HCT116 (cell line): ENCODE measurements at regions not wholly inside any gene's neighbourhood (a gene's known extent, or its start where the extent isn't known, plus 50 kb on each side); places are given as distances from the start of the nearest gene placed in this dataset.

Experiments used
- ATAC-seq: fragments of 200-7000 bp; cut with Tn5 transposase; 2 replicates; pipeline ENCODE4 v1.9.1; 2020; ENCODE audit warnings: mild to moderate bottlenecking, moderate library complexity
- BruUV-seq: library from RNA; stranded (reverse); fragments of 400-500 nt; replicated peaks from 2 replicates; lab custom pipeline; 2021; lab: Mats Ljungman, UMichigan
- CTCF ChIA-PET: fragments of 300-600 bp; sonication (Branson Sonifier 250); formaldehyde crosslinking; loops from one replicate; lab custom pipeline; 2021; ENCODE audit warnings: antibody characterized with exemption; lab: Charles Lee
- POLR2A ChIA-PET: fragments of 300-600, 350-600 bp; sonication (Branson Sonifier 250); formaldehyde crosslinking; loops from one replicate; lab custom pipeline; 2021; ENCODE audit warnings: antibody characterized with exemption; lab: Charles Lee
- RAD21 ChIA-PET, 2 experiments: fragments of 300-600 bp; sonication (Branson Sonifier 250); formaldehyde crosslinking; loops; one replicate each; lab custom pipeline; 2023; ENCODE audit warnings: low total read pairs in 2 of 2; ENCODE audit not compliant: uncharacterized antibody in 2 of 2, unreplicated experiment in 2 of 2, low non-redundant PET in 1 of 2; lab: Charles Lee
- DNase-seq: peaks from one replicate; pipeline ENCODE4 v3.0.0-alpha.2; 2010; ENCODE audit warnings: low read depth, low spot score
- H2AFZ ChIP-seq: fragments of 200-600 bp; shearing (Covaris generic), sonication (generic); 2 replicates; pipeline ENCODE4 v1.6.1; 2017; ENCODE audit warnings: low read depth, mixed run types, mixed read lengths, antibody characterized with exemption, low read length; ENCODE audit not compliant: poor library complexity, severe bottlenecking
- H3K27ac ChIP-seq: 2 replicates; pipeline ENCODE4 v1.5.1; 2012; ENCODE audit warnings: low read depth, low read length
- H3K27me3 ChIP-seq: fragments of 200-600 bp; sonication (generic); 2 replicates; pipeline ENCODE4 v1.6.1; 2016; ENCODE audit warnings: mixed run types, low read length, mixed read lengths; ENCODE audit not compliant: insufficient read depth
- H3K36me3 ChIP-seq, 2 experiments: fragments of 200-500 bp in 1 of 2; fragments of 200-600 bp in 1 of 2; sonication (Bioruptor generic) in 1 of 2; sonication (generic) in 1 of 2; 2 replicates each; pipeline versions ENCODE4 v1.5.1 to v1.6.1; 2014 to 2016; ENCODE audit warnings: low read length in 2 of 2, inconsistent platforms in 1 of 2, mixed read lengths in 1 of 2, mixed run types in 1 of 2; ENCODE audit not compliant: insufficient read depth in 2 of 2, control insufficient read depth in 1 of 2
- H3K4me1 ChIP-seq, 2 experiments: fragments of 200-600 bp in 1 of 2; sonication (generic) in 1 of 2; 2 replicates each; pipeline versions ENCODE4 v1.5.1 to v1.6.1; 2012 to 2017; ENCODE audit warnings: low read length in 2 of 2, inconsistent platforms in 1 of 2, mild to moderate bottlenecking in 1 of 2, mixed read lengths in 1 of 2, mixed run types in 1 of 2, moderate library complexity in 1 of 2; ENCODE audit not compliant: insufficient read depth in 2 of 2, control insufficient read depth in 1 of 2
- H3K4me2 ChIP-seq: fragments of 200-600 bp; sonication (generic); 2 replicates; pipeline ENCODE4 v1.6.1; 2017; ENCODE audit warnings: mixed run types, low read length, mixed read lengths
- H3K4me3 ChIP-seq, 2 experiments: fragments of 200-600 bp in 1 of 2; sonication (generic) in 1 of 2; replicated peaks in 1 of 2; 2 replicates each; pipeline ENCODE4 v1.5.1; 2011 to 2016; ENCODE audit warnings: low read length in 2 of 2, control low read depth in 1 of 2, low read depth in 1 of 2, mild to moderate bottlenecking in 1 of 2, mixed read lengths in 1 of 2, mixed run types in 1 of 2
- H3K79me2 ChIP-seq: fragments of 200-600 bp; sonication (generic); 2 replicates; pipeline ENCODE4 v1.6.1; 2017; ENCODE audit warnings: mild to moderate bottlenecking, mixed run types, low read length, moderate library complexity, mixed read lengths; ENCODE audit not compliant: insufficient read depth
- H3K9ac ChIP-seq: fragments of 200-600 bp; sonication (generic); 2 replicates; pipeline ENCODE4 v1.6.1; 2016; ENCODE audit warnings: low read length, mixed read lengths
- H3K9me2 ChIP-seq: fragments of 200-600 bp; sonication (generic), shearing (Covaris generic); 2 replicates; pipeline ENCODE4 v1.6.1; 2017; ENCODE audit warnings: mixed run types, mild to moderate bottlenecking, moderate library complexity; ENCODE audit not compliant: insufficient read depth
- H3K9me3 ChIP-seq, 2 experiments: fragments of 200-500 bp in 1 of 2; fragments of 200-600 bp in 1 of 2; sonication (Bioruptor generic) in 1 of 2; sonication (generic) in 1 of 2; 2 replicates each; pipeline ENCODE4 v1.6.1; 2014 to 2017; ENCODE audit warnings: low read length in 2 of 2, mixed read lengths in 2 of 2, inconsistent platforms in 1 of 2, low read depth in 1 of 2, mild to moderate bottlenecking in 1 of 2, mixed run types in 1 of 2, moderate library complexity in 1 of 2; ENCODE audit not compliant: control insufficient read depth in 1 of 2, insufficient read depth in 1 of 2
- H4K20me1 ChIP-seq: fragments of 200-600 bp; sonication (generic), shearing (Covaris generic); 2 replicates; pipeline ENCODE4 v1.6.1; 2017; ENCODE audit warnings: mixed run types, mild to moderate bottlenecking, moderate library complexity; ENCODE audit not compliant: insufficient read depth
- CBX3 ChIP-seq: IDR thresholded peaks from 2 replicates; pipeline ENCODE4 v1.6.1; 2012; ENCODE audit warnings: low read depth
- CEBPB ChIP-seq: IDR thresholded peaks from 2 replicates; pipeline ENCODE4 v1.6.1; 2012; ENCODE audit warnings: low read depth
- EGR1 ChIP-seq: IDR thresholded peaks from 2 replicates; pipeline ENCODE4 v1.6.1; 2012; ENCODE audit warnings: low read depth
- ELF1 ChIP-seq: IDR thresholded peaks from 2 replicates; pipeline ENCODE4 v1.6.1; 2012; ENCODE audit warnings: low read depth, borderline replicate concordance
- EZH2 ChIP-seq: fragments of 200-600 bp; sonication (generic); IDR thresholded peaks from 2 replicates; pipeline ENCODE4 v1.6.1; 2017; ENCODE audit warnings: antibody characterized with exemption, mixed run types
- MAX ChIP-seq: IDR thresholded peaks from 2 replicates; pipeline ENCODE4 v1.6.1; 2012
- REST ChIP-seq: IDR thresholded peaks from 2 replicates; pipeline ENCODE4 v1.6.1; 2012; ENCODE audit warnings: low read depth
- SIN3A ChIP-seq: IDR thresholded peaks from 2 replicates; pipeline ENCODE4 v1.6.1; 2012; ENCODE audit warnings: low read depth
- SP1 ChIP-seq: IDR thresholded peaks from 2 replicates; pipeline ENCODE4 v1.6.1; 2012; ENCODE audit warnings: low read depth
- SRF ChIP-seq: IDR thresholded peaks from 2 replicates; pipeline ENCODE4 v1.6.1; 2012; ENCODE audit warnings: low read depth
- TCF7L2 ChIP-seq: IDR thresholded peaks from 2 replicates; pipeline ENCODE4 v1.7.0; 2011; ENCODE audit warnings: borderline replicate concordance, inconsistent platforms; ENCODE audit not compliant: insufficient read depth, insufficient read length; ENCODE audit errors: extremely low read depth
- YY1 ChIP-seq: IDR thresholded peaks from 2 replicates; pipeline ENCODE4 v1.6.1; 2011; ENCODE audit warnings: low read length, low read depth, moderate library complexity, mild to moderate bottlenecking; ENCODE audit not compliant: insufficient replicate concordance; ENCODE audit errors: extremely low read depth
- ZBTB33 ChIP-seq: IDR thresholded peaks from 2 replicates; pipeline ENCODE4 v1.6.1; 2011; ENCODE audit warnings: mild to moderate bottlenecking, low read length, moderate library complexity; ENCODE audit not compliant: insufficient replicate concordance; ENCODE audit errors: extremely low read depth
- ZNF274 ChIP-seq: fragments of 200-500 bp; sonication (Bioruptor generic); IDR thresholded peaks from 2 replicates; pipeline ENCODE4 v1.6.1; 2014; ENCODE audit warnings: mild to moderate bottlenecking, low read depth, low read length, inconsistent platforms
- intact Hi-C: fragments of 100-400 bp; cut with micrococcal nuclease; formaldehyde crosslinking; loops from 2 replicates; pipeline ENCODE4 v1.10.0; 2022

- H3K27ac ChIP-seq, result no peak overlapping the region
- ChIA-PET CTCF (no interaction called here), RAD21 (no interaction called here)
Observed at GRCh38 chr4:138669479-138670315, 345.9 kb upstream of the NOCT start.

More at GRCh38 chr4:138669479-138670315, 345.9 kb upstream of the NOCT start:
- Histone ChIP-seq H3K36me3 (no peaks in the 10 kb centered on the region), H3K4me1 (no peaks in the 10 kb centered on the region), H2AFZ (no peak overlapping the region), H3K27me3 (no peaks in the 10 kb centered on the region), H3K9me2 (no peaks in the 10 kb centered on the region), H4K20me1 (no peaks in the 10 kb centered on the region), H3K9ac (no peak overlapping the region), H3K4me3 (no peak overlapping the region), H3K79me2 (no peaks in the 10 kb centered on the region), H3K9me3 (no peaks in the 10 kb centered on the region), H3K4me2 (no peak overlapping the region)
- BruUV-seq, result no TSS peak
- intact Hi-C loops, result no loop called here
- POLR2A ChIA-PET, result no interaction called here
- no peak for ATAC-seq
- TF ChIP-seq ZBTB33, result no peak
- no peak for TF ChIP-seq MAX
- no peak for TF ChIP-seq REST
- no peak for TF ChIP-seq ZNF274
- no peak for TF ChIP-seq YY1
- no peak for TF ChIP-seq CEBPB
- no peak for TF ChIP-seq SIN3A
- TF ChIP-seq ELF1, result no peak
- no peak for TF ChIP-seq CBX3
- no peak for TF ChIP-seq TCF7L2
- TF ChIP-seq EGR1, result no peak
- TF ChIP-seq EZH2, result no peak
- TF ChIP-seq SRF, result no peak
- TF ChIP-seq SP1, result no peak
- no peak for DNase-seq
